ENCODE measurements at regions not wholly inside any gene's neighbourhood (a gene's known extent, or its start where the extent isn't known, plus 50 kb on each side); places are given as distances from the start of the nearest gene placed in this dataset.

DNA sequence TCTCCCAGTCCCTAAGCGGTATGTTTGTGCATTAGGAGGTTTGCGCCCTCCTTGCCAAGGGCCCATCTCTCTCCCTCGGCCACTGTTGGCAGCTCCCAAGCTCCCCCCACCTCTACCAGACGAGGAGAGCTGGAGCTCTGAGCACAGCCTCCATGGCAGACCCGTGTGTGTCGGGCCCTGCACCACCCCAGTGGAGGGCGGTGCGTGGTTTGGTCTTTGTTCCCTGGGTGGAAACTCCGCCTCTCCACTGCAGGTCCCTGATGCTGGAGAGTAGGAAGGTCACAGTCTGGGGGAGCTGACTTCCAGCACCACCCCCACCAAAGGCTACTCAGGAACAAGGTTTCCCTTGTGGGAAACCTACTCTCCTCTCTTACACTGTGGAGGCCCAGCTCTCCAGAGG lies 162.6 kb upstream of the FHL2 start:
- H3K9me3 ChIP-seq (ENCODE audit: insufficient read depth, low read depth, low read length) = no peaks in the 10 kb centered on the region
- no peaks in the 10 kb centered on the region for H3K27me3 ChIP-seq (ENCODE audit: insufficient read depth, low read length, poor library complexity, severe bottlenecking)
- no peak overlapping the region for H3K9ac ChIP-seq (ENCODE audit: low read depth, low read length, poor library complexity, severe bottlenecking)
- no peak overlapping the region for H3K4me2 ChIP-seq (ENCODE audit: low read depth, low read length, poor library complexity, severe bottlenecking)
- no peaks in the 10 kb centered on the region for H3K9me2 ChIP-seq (replicated peaks; ENCODE audit: low read depth, low read length)
- no peaks in the 10 kb centered on the region for H3F3A ChIP-seq (ENCODE audit: low read depth)
- H3K36me3 ChIP-seq (ENCODE audit: insufficient read depth, low read length) = no peaks in the 10 kb centered on the region
- H3K79me2 ChIP-seq (ENCODE audit: insufficient read depth, low read length) = no peaks in the 10 kb centered on the region
- peaks cover 10% of the 10 kb centered on the region for H3K4me1 ChIP-seq (ENCODE audit: insufficient read depth, low read length, poor library complexity, severe bottlenecking)
- H2AFZ ChIP-seq (ENCODE audit: low read length) = no peak overlapping the region
- no peaks in the 10 kb centered on the region for H4K20me1 ChIP-seq (ENCODE audit: insufficient read depth, low read length, poor library complexity, severe bottlenecking)
- no peak overlapping the region for H3K4me3 ChIP-seq (ENCODE audit: low read length, poor library complexity, severe bottlenecking)
- TF ChIP-seq CTCF (conservative IDR thresholded peaks at IDR 0.05; ENCODE audit: low read length) = no peak
- no peak for TF ChIP-seq EZH2phosphoT487 (IDR thresholded peaks at IDR 0.05; ENCODE audit: borderline replicate concordance)

GRCh38 chr2:105560157-105560556 lies 161.3 kb upstream of the FHL2 start:
- H3K4me3 ChIP-seq (ENCODE audit: low read length, poor library complexity, severe bottlenecking) = no peak overlapping the region
- H3K9me3 ChIP-seq (ENCODE audit: insufficient read depth, low read depth, low read length) = no peaks in the 10 kb centered on the region
- H3K79me2 ChIP-seq (ENCODE audit: insufficient read depth, low read length) = no peaks in the 10 kb centered on the region
- H3K4me1 ChIP-seq (ENCODE audit: insufficient read depth, low read length, poor library complexity, severe bottlenecking) = peaks cover 10% of the 10 kb centered on the region
- H3K9me2 ChIP-seq (replicated peaks; ENCODE audit: low read depth, low read length) = no peaks in the 10 kb centered on the region
- H3K36me3 ChIP-seq (ENCODE audit: insufficient read depth, low read length) = no peaks in the 10 kb centered on the region
- H3K4me2 ChIP-seq (ENCODE audit: low read depth, low read length, poor library complexity, severe bottlenecking) = no peak overlapping the region
- H4K20me1 ChIP-seq (ENCODE audit: insufficient read depth, low read length, poor library complexity, severe bottlenecking) = no peaks in the 10 kb centered on the region
- no peak overlapping the region for H3K9ac ChIP-seq (ENCODE audit: low read depth, low read length, poor library complexity, severe bottlenecking)
- TF ChIP-seq EZH2phosphoT487 (IDR thresholded peaks at IDR 0.05; ENCODE audit: borderline replicate concordance) (no peak), CTCF (conservative IDR thresholded peaks at IDR 0.05; ENCODE audit: low read length) (no peak)
- H2AFZ ChIP-seq (ENCODE audit: low read length) = no peak overlapping the region
- no peaks in the 10 kb centered on the region for H3K27me3 ChIP-seq (ENCODE audit: insufficient read depth, low read length, poor library complexity, severe bottlenecking)
- no peaks in the 10 kb centered on the region for H3F3A ChIP-seq (ENCODE audit: low read depth)

DNA sequence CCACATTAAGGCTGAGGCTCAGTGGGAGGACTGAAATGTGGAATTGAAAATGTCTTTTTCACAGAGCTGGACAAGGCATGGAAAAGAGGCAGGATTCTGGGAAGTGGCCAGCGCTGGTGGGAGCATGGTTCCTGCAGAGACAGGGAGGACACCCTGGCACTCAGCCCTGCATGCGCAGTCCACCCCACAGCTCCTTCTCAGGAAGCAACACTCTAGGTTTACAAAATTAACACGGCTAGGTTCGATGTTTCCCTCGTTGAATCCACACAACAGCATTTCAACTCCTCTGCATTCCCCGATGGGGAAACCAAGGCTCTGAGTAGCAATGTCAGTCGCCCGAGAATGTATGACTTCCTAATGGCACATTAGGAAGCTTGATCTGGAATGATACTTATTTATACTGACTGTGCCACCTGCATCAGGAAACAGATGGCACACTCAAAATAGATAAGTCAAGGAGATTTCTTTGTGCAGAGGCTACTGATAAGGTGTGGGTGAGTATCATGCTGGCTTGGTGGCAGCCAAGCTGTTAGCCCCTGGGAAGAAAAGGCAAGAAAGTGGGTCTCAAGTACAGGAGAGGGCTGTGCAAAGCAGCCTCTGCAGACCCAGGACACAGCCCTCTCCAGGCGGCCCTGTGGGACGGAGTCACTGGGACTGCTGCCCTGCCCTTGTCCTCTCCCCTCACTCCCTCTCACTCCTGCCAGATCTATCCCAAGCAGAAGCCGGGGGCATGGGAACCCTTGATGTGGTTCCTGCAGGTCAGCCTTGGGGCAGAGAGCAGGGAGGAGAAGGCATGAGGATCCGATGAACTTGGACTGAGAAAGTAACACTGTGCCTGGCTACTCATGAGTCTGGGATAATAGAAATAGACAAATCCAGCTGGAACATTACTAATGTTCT lies 158.4 kb upstream of the FHL2 start:
- H3K4me2 ChIP-seq (ENCODE audit: low read depth, low read length, poor library complexity, severe bottlenecking) = no peak overlapping the region
- no peaks in the 10 kb centered on the region for H3K9me3 ChIP-seq (ENCODE audit: insufficient read depth, low read depth, low read length)
- TF ChIP-seq EZH2phosphoT487 (IDR thresholded peaks at IDR 0.05; ENCODE audit: borderline replicate concordance) (no peak), CTCF (conservative IDR thresholded peaks at IDR 0.05; ENCODE audit: low read length) (no peak)

More for the DNA sequence above, 158.4 kb upstream of the FHL2 start:
- peaks cover 10% of the 10 kb centered on the region for H3K4me1 ChIP-seq (ENCODE audit: insufficient read depth, low read length, poor library complexity, severe bottlenecking)
- H3K4me3 ChIP-seq (ENCODE audit: low read length, poor library complexity, severe bottlenecking) = no peak overlapping the region
- no peaks in the 10 kb centered on the region for H3K79me2 ChIP-seq (ENCODE audit: insufficient read depth, low read length)
- no peaks in the 10 kb centered on the region for H3F3A ChIP-seq (ENCODE audit: low read depth)
- H3K27me3 ChIP-seq (ENCODE audit: insufficient read depth, low read length, poor library complexity, severe bottlenecking) = no peaks in the 10 kb centered on the region
- H3K9me2 ChIP-seq (replicated peaks; ENCODE audit: low read depth, low read length) = no peaks in the 10 kb centered on the region
- no peaks in the 10 kb centered on the region for H3K36me3 ChIP-seq (ENCODE audit: insufficient read depth, low read length)
- no peaks in the 10 kb centered on the region for H4K20me1 ChIP-seq (ENCODE audit: insufficient read depth, low read length, poor library complexity, severe bottlenecking)
- peak overlapping the region; percentile 28; the same call in 1 of the 2 replicates for H2AFZ ChIP-seq (ENCODE audit: low read length)
- no peak overlapping the region for H3K9ac ChIP-seq (ENCODE audit: low read depth, low read length, poor library complexity, severe bottlenecking)
